Nephron progenitor cell (in vitro differentiated cells): ENCODE measurements at regions not wholly inside any gene's neighbourhood (a gene's known extent, or its start where the extent isn't known, plus 50 kb on each side); places are given as distances from the start of the nearest gene placed in this dataset.

Experiments
- DNase-seq: peaks from one replicate; pipeline ENCODE4 v3.0.0; 2021
- H3K27ac Mint-ChIP-seq: 2 replicates; pipeline ENCODE4 v1.8.0; 2021; ENCODE audit warnings: mild to moderate bottlenecking, moderate library complexity, mixed read lengths
- H3K27me3 Mint-ChIP-seq: 2 replicates; pipeline ENCODE4 v1.8.0; 2021; ENCODE audit warnings: mild to moderate bottlenecking, low read depth, mixed read lengths; ENCODE audit not compliant: poor library complexity
- H3K36me3 Mint-ChIP-seq: 2 replicates; pipeline ENCODE4 v1.8.0; 2021; ENCODE audit warnings: low read depth, mixed read lengths
- H3K4me1 Mint-ChIP-seq: 2 replicates; pipeline ENCODE4 v1.8.0; 2021; ENCODE audit warnings: mixed read lengths
- H3K4me3 Mint-ChIP-seq: 2 replicates; pipeline ENCODE4 v1.8.0; 2021; ENCODE audit warnings: mild to moderate bottlenecking, moderate library complexity, mixed read lengths
- H3K9me3 Mint-ChIP-seq: 2 replicates; pipeline ENCODE4 v1.8.0; 2021; ENCODE audit warnings: mild to moderate bottlenecking, moderate library complexity, mixed read lengths
- CTCF ChIP-seq: fragments of 200-600 bp; sonication (generic); IDR thresholded peaks from 2 replicates; pipeline ENCODE4 v1.5.0; 2021; ENCODE audit warnings: antibody characterized with exemption

- H3K4me1 Mint-ChIP-seq: peaks cover 14% of the 10 kb centered on the region
- H3K4me3 Mint-ChIP-seq: no peak overlapping the region
- H3K36me3 Mint-ChIP-seq: no peaks in the 10 kb centered on the region
- DNase-seq: no peak
- no peak for TF ChIP-seq CTCF
- H3K27me3 Mint-ChIP-seq: peaks cover 8% of the 10 kb centered on the region
- no peak overlapping the region for H3K27ac Mint-ChIP-seq
- H3K9me3 Mint-ChIP-seq: no peaks in the 10 kb centered on the region
These were observed 292.5 kb upstream of the SHH start for GRCh38 chr7:156104501-156105336.

GRCh38 chr7:156102267-156102666 is 290.0 kb upstream of the SHH start:
- H3K9me3 Mint-ChIP-seq: no peaks in the 10 kb centered on the region
- TF ChIP-seq CTCF: no peak
- H3K27ac Mint-ChIP-seq: no peak overlapping the region
- no peak overlapping the region for H3K4me3 Mint-ChIP-seq
- H3K36me3 Mint-ChIP-seq: no peaks in the 10 kb centered on the region
- DNase-seq: no peak
- H3K4me1 Mint-ChIP-seq: peaks cover 20% of the 10 kb centered on the region
- H3K27me3 Mint-ChIP-seq: peaks cover 8% of the 10 kb centered on the region

DNA sequence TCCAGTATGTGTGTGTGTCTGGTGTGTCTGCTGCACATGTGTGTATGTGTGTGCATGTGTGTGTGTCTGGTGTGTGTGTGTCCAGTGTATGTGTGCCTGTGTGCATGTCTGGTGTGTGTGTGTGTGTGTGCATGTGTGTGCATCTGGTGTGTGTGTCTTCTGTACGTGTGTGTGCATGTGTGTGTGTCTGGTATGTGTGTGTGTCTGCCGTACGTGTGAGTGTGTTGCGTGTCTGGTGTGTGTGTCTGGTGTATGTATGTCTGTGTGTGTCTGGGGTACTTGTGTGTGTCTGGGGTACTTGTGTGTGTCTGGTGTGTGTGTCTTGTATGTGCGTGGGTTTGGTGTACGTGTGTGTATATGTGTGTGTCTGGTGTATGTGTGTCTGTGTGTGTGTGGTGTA is 289.1 kb upstream of the SHH start:
- no peak overlapping the region for H3K4me3 Mint-ChIP-seq
- no peak for DNase-seq
- no peak for TF ChIP-seq CTCF
- no peaks in the 10 kb centered on the region for H3K36me3 Mint-ChIP-seq
- peaks cover 27% of the 10 kb centered on the region for H3K4me1 Mint-ChIP-seq
- no peak overlapping the region for H3K27ac Mint-ChIP-seq
- H3K27me3 Mint-ChIP-seq: peaks cover 8% of the 10 kb centered on the region
- H3K9me3 Mint-ChIP-seq: no peaks in the 10 kb centered on the region

GRCh38 chr7:156100086-156100485 is 287.8 kb upstream of the SHH start:
- H3K4me1 Mint-ChIP-seq: peaks cover 26% of the 10 kb centered on the region
- no peaks in the 10 kb centered on the region for H3K9me3 Mint-ChIP-seq
- peaks cover 8% of the 10 kb centered on the region for H3K27me3 Mint-ChIP-seq
- no peak for DNase-seq
- H3K36me3 Mint-ChIP-seq: no peaks in the 10 kb centered on the region
- H3K4me3 Mint-ChIP-seq: no peak overlapping the region
- no peak overlapping the region for H3K27ac Mint-ChIP-seq
- TF ChIP-seq CTCF: no peak

DNA sequence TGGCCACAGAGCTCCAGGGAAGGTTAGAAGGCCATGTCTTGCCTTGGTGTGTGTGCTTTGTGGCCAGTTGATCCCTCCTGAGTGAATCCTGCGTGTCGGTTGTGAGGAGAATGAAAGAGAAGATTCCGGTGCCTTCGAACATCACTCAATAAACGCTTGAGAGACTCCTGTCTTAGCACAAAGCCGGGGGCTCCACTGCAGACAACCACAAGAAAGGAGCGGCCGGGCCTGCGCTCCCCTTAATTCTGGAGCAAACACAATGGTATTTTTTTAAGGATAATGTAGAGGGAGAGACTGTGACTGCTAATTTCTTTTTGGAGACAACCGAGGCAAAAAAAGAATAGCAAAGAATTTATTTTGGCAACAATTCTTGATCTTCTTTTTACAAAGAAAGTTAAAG is 286.8 kb upstream of the SHH start:
- no peak for TF ChIP-seq CTCF
- H3K27ac Mint-ChIP-seq: no peak overlapping the region
- no peak overlapping the region for H3K4me3 Mint-ChIP-seq
- H3K4me1 Mint-ChIP-seq: peaks cover 25% of the 10 kb centered on the region
- H3K36me3 Mint-ChIP-seq: no peaks in the 10 kb centered on the region
- DNase-seq: no peak
- peaks cover under 1% of the 10 kb centered on the region for H3K27me3 Mint-ChIP-seq
- H3K9me3 Mint-ChIP-seq: no peaks in the 10 kb centered on the region
